ENCODE measurements at regions not wholly inside any gene's neighbourhood (a gene's known extent, or its start where the extent isn't known, plus 50 kb on each side); places are given as distances from the start of the nearest gene placed in this dataset.

DNA sequence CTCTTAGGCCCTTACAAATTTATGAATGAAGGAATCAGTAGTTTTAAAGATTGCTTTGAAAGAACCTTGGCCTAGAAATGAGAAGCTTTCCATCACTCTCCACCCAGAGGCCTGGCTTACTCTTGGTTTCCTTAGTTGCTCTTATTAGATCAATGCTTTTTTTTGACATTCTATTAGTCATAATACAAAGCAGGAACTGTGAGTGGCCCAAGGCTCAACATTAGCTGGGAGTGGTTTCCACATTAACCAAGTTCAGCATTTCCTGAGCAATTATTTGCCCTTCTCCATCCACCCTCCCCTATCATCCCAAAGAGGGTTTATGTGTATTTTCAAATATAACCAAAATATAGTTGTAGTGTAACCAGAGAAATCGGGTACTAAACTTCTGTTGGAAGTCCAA, 103.4 kb upstream of the FAM204A start:
- TF ChIP-seq, protein P1, sequence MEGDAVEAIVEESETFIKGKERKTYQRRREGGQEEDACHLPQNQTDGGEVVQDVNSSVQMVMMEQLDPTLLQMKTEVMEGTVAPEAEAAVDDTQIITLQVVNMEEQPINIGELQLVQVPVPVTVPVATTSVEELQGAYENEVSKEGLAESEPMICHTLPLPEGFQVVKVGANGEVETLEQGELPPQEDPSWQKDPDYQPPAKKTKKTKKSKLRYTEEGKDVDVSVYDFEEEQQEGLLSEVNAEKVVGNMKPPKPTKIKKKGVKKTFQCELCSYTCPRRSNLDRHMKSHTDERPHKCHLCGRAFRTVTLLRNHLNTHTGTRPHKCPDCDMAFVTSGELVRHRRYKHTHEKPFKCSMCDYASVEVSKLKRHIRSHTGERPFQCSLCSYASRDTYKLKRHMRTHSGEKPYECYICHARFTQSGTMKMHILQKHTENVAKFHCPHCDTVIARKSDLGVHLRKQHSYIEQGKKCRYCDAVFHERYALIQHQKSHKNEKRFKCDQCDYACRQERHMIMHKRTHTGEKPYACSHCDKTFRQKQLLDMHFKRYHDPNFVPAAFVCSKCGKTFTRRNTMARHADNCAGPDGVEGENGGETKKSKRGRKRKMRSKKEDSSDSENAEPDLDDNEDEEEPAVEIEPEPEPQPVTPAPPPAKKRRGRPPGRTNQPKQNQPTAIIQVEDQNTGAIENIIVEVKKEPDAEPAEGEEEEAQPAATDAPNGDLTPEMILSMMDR (conservative IDR thresholded peaks at IDR 0.05; ENCODE audit: low read depth, low read length): no peak
- no peak for TF ChIP-seq EZH2 (IDR thresholded peaks at IDR 0.05; ENCODE audit: low read length, unreplicated experiment)
- no peak for TF ChIP-seq EZH2phosphoT487 (IDR thresholded peaks at IDR 0.05; ENCODE audit: borderline replicate concordance, low read length)

Data from PC-3 (cell line).